ENCODE measurements at regions not wholly inside any gene's neighbourhood (a gene's known extent, or its start where the extent isn't known, plus 50 kb on each side); places are given as distances from the start of the nearest gene placed in this dataset.

DNA sequence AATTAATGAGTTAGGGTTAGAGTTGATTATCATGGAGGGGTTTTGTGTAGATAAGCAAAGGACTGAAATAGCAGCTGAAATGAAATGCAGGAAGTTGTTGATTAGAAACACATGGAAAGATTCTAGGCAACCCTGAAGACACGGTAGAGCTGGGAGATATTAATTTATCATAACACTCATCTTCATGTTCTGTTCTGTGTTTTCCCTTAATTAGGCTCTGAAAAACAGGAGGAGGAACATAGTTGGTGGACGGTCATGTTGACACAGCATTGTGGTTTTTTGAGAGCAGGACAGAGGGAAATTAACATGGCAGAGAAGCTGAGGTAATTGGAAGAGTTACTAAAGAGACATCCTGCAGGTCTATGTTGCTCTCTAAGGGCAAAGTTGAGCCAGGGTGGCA is 138.8 kb upstream of the UBASH3B start:
- no TSS peak for BruUV-seq (replicated peaks)
- Histone ChIP-seq H3K9me2 (ENCODE audit: insufficient read depth) (no peaks in the 10 kb centered on the region), H3K36me3 (ENCODE audit: control insufficient read depth in 1 of 2, insufficient read depth in 2 of 2, low read length in 2 of 2) (no peaks in the 10 kb centered on the region), H3K4me3 (replicated peaks in 1 of 2; ENCODE audit: low read depth in 1 of 2, low read length in 2 of 2) (no peak overlapping the region), H2AFZ (ENCODE audit: low read depth, low read length, poor library complexity, severe bottlenecking) (no peak overlapping the region), H3K79me2 (ENCODE audit: insufficient read depth, low read length) (no peaks in the 10 kb centered on the region), H4K20me1 (ENCODE audit: insufficient read depth) (no peaks in the 10 kb centered on the region), H3K27ac (ENCODE audit: low read depth, low read length) (no peak overlapping the region), H3K4me2 (ENCODE audit: low read length) (no peak overlapping the region), H3K4me1 (ENCODE audit: control insufficient read depth in 1 of 2, insufficient read depth in 2 of 2, low read length in 2 of 2) (peaks cover 0 to 4% of the 10 kb centered on the region in 2 experiments; a peak in 1 of 4 replicates), H3K27me3 (ENCODE audit: insufficient read depth, low read length) (no peaks in the 10 kb centered on the region), H3K9me3 (ENCODE audit: control insufficient read depth in 1 of 2, insufficient read depth in 1 of 2, low read depth in 1 of 2, low read length in 2 of 2) (no peaks in the 10 kb centered on the region), H3K9ac (ENCODE audit: low read length) (no peak overlapping the region)
- RAD21 ChIA-PET (ENCODE audit: low non-redundant PET in 1 of 2, low total read pairs in 2 of 2, uncharacterized antibody in 2 of 2, unreplicated experiment in 2 of 2) = interaction anchor here in 1 of 2 experiments (1.2 kb wide), 1 partner anchor 11 kb away, joined by 3 read pairs; no protein-coding TSS in a partner anchor
- ATAC-seq (no peak), DNase-seq (ENCODE audit: low read depth, low spot score) (no peak)
- POLR2A ChIA-PET = no interaction called here
- CTCF ChIA-PET = interaction anchor here (1.4 kb wide), 1 partner anchor 11 kb away, joined by 4 read pairs; no protein-coding TSS in a partner anchor
- intact Hi-C loops (cut with micrococcal nuclease) = no loop called here
- TF ChIP-seq FOSL1 (IDR thresholded peaks at IDR 0.05; ENCODE audit: low read depth) = no peak
- TF ChIP-seq POLR2AphosphoS5 (IDR thresholded peaks at IDR 0.05; ENCODE audit: low read depth, low read length) = no peak

DNA sequence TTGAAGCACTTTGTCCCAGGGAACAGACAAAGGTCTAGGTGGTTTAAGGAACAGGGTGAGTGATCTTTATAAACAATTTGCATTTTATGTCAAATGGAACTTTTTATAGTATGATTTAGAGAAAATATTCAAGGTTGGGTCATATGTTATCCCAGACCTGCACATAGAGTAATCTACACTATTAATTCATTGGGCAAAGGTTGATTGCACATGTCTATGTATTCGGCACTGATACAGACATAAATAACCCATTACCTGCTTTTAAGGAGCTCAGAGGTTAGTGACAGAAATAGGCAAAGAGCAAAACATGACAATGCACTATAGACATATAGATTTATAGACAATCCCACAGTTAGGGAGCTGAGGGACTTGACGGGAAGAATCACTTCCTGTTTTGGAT is 141.5 kb upstream of the UBASH3B start:
- no peak overlapping the region for H3K4me3 ChIP-seq (replicated peaks in 1 of 2; ENCODE audit: low read depth in 1 of 2, low read length in 2 of 2)
- DNase-seq (ENCODE audit: low read depth, low spot score) = no peak
- no peak overlapping the region for H3K4me2 ChIP-seq (ENCODE audit: low read length)
- H3K9me2 ChIP-seq (ENCODE audit: insufficient read depth) = no peaks in the 10 kb centered on the region
- ChIA-PET CTCF (no interaction called here), POLR2A (no interaction called here), RAD21 (ENCODE audit: low non-redundant PET in 1 of 2, low total read pairs in 2 of 2, uncharacterized antibody in 2 of 2, unreplicated experiment in 2 of 2) (no interaction called here)
- TF ChIP-seq SRF (IDR thresholded peaks at IDR 0.05; ENCODE audit: low read depth) (no peak), CEBPB (IDR thresholded peaks at IDR 0.05; ENCODE audit: low read depth) (no peak), ELF1 (IDR thresholded peaks at IDR 0.05; ENCODE audit: borderline replicate concordance, low read depth) (no peak), SIN3A (IDR thresholded peaks at IDR 0.05; ENCODE audit: low read depth) (no peak), EZH2 (IDR thresholded peaks at IDR 0.05) (no peak), POLR2AphosphoS5 (IDR thresholded peaks at IDR 0.05; ENCODE audit: low read depth, low read length) (no peak), ZNF274 (IDR thresholded peaks at IDR 0.05; ENCODE audit: low read depth, low read length) (no peak), SP1 (IDR thresholded peaks at IDR 0.05; ENCODE audit: low read depth) (no peak), CBX3 (IDR thresholded peaks at IDR 0.05; ENCODE audit: low read depth) (no peak)
- TF ChIP-seq, protein P1, sequence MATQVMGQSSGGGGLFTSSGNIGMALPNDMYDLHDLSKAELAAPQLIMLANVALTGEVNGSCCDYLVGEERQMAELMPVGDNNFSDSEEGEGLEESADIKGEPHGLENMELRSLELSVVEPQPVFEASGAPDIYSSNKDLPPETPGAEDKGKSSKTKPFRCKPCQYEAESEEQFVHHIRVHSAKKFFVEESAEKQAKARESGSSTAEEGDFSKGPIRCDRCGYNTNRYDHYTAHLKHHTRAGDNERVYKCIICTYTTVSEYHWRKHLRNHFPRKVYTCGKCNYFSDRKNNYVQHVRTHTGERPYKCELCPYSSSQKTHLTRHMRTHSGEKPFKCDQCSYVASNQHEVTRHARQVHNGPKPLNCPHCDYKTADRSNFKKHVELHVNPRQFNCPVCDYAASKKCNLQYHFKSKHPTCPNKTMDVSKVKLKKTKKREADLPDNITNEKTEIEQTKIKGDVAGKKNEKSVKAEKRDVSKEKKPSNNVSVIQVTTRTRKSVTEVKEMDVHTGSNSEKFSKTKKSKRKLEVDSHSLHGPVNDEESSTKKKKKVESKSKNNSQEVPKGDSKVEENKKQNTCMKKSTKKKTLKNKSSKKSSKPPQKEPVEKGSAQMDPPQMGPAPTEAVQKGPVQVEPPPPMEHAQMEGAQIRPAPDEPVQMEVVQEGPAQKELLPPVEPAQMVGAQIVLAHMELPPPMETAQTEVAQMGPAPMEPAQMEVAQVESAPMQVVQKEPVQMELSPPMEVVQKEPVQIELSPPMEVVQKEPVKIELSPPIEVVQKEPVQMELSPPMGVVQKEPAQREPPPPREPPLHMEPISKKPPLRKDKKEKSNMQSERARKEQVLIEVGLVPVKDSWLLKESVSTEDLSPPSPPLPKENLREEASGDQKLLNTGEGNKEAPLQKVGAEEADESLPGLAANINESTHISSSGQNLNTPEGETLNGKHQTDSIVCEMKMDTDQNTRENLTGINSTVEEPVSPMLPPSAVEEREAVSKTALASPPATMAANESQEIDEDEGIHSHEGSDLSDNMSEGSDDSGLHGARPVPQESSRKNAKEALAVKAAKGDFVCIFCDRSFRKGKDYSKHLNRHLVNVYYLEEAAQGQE (IDR thresholded peaks at IDR 0.05; ENCODE audit: low read depth) = no peak
- TF ChIP-seq, protein P2, sequence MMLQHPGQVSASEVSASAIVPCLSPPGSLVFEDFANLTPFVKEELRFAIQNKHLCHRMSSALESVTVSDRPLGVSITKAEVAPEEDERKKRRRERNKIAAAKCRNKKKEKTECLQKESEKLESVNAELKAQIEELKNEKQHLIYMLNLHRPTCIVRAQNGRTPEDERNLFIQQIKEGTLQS (IDR thresholded peaks at IDR 0.05) = no peak
- TF ChIP-seq, protein P3, sequence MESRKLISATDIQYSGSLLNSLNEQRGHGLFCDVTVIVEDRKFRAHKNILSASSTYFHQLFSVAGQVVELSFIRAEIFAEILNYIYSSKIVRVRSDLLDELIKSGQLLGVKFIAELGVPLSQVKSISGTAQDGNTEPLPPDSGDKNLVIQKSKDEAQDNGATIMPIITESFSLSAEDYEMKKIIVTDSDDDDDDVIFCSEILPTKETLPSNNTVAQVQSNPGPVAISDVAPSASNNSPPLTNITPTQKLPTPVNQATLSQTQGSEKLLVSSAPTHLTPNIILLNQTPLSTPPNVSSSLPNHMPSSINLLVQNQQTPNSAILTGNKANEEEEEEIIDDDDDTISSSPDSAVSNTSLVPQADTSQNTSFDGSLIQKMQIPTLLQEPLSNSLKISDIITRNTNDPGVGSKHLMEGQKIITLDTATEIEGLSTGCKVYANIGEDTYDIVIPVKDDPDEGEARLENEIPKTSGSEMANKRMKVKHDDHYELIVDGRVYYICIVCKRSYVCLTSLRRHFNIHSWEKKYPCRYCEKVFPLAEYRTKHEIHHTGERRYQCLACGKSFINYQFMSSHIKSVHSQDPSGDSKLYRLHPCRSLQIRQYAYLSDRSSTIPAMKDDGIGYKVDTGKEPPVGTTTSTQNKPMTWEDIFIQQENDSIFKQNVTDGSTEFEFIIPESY (IDR thresholded peaks at IDR 0.05; ENCODE audit: extremely low read depth, insufficient replicate concordance, low read length) = no peak
- no peak overlapping the region for H2AFZ ChIP-seq (ENCODE audit: low read depth, low read length, poor library complexity, severe bottlenecking)
- no peaks in the 10 kb centered on the region for H3K9me3 ChIP-seq (ENCODE audit: control insufficient read depth in 1 of 2, insufficient read depth in 1 of 2, low read depth in 1 of 2, low read length in 2 of 2)
- no peak overlapping the region for H3K27ac ChIP-seq (ENCODE audit: low read depth, low read length)
- no peaks in the 10 kb centered on the region for H3K27me3 ChIP-seq (ENCODE audit: insufficient read depth, low read length)
- H3K4me1 ChIP-seq (ENCODE audit: control insufficient read depth in 1 of 2, insufficient read depth in 2 of 2, low read length in 2 of 2) = no peaks in the 10 kb centered on the region; a peak in 1 of 4 replicates
- intact Hi-C loops (cut with micrococcal nuclease) = no loop called here
- no peak overlapping the region for H3K9ac ChIP-seq (ENCODE audit: low read length)
- no peaks in the 10 kb centered on the region for H3K79me2 ChIP-seq (ENCODE audit: insufficient read depth, low read length)
- H4K20me1 ChIP-seq (ENCODE audit: insufficient read depth) = no peaks in the 10 kb centered on the region
- no TSS peak for BruUV-seq (replicated peaks)
- H3K36me3 ChIP-seq (ENCODE audit: control insufficient read depth in 1 of 2, insufficient read depth in 2 of 2, low read length in 2 of 2) = no peaks in the 10 kb centered on the region
- ATAC-seq = no peak

All from HCT116 (cell line).